Erythroblast (primary cell): ENCODE measurements at regions not wholly inside any gene's neighbourhood (a gene's known extent, or its start where the extent isn't known, plus 50 kb on each side); places are given as distances from the start of the nearest gene placed in this dataset.

Experiments used
- GATA1 ChIP-seq: IDR thresholded peaks from 2 replicates; pipeline ENCODE4 v1.6.1; 2011; ENCODE audit warnings: low read depth, mild to moderate bottlenecking, control low read depth, low read length, moderate library complexity
- POLR2A ChIP-seq: IDR thresholded peaks from 2 replicates; pipeline ENCODE4 v1.6.1; 2011; ENCODE audit warnings: mild to moderate bottlenecking, low read length

DNA sequence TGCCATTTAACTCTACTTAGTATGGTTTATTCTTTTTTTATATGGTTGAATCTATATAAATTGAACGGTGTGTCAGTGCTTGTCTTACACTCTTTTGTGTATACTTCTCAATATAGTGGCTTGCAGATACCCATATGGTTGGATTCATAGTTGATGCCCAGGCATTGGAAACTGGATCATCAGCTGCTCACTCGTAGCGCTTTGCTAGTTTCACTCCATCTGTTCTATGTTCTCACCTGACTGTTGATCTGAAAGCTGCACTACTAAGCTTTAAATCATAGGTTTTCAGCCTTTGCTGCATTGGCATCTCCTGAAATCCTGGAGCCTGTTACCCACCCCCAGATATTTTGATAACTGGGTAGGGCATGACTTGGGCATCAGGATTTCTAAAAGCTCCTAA, 121.6 kb upstream of the DCLK2 start:
- TF ChIP-seq POLR2A (no peak), GATA1 (no peak)
